Left ventricle myocardium superior (tissue), 1 donor: ENCODE measurements at regions not wholly inside any gene's neighbourhood (a gene's known extent, or its start where the extent isn't known, plus 50 kb on each side); places are given as distances from the start of the nearest gene placed in this dataset.

Experiments
- ATAC-seq: fragments of 200-7000 bp; cut with Tn5 transposase; one replicate; pipeline ENCODE4 v1.9.1; 2020; ENCODE audit warnings: mild to moderate bottlenecking, moderate library complexity
- DNase-seq: peaks from one replicate; pipeline ENCODE4 v3.0.0-alpha.2; 2020
- intact Hi-C: fragments of 100-400 bp; cut with micrococcal nuclease; formaldehyde crosslinking; loops from one replicate; pipeline ENCODE4 v1.11.0; 2022
- donor health status: DM: no; HTN: yes; CAD: no; lungs with severe emphysema.

DNA sequence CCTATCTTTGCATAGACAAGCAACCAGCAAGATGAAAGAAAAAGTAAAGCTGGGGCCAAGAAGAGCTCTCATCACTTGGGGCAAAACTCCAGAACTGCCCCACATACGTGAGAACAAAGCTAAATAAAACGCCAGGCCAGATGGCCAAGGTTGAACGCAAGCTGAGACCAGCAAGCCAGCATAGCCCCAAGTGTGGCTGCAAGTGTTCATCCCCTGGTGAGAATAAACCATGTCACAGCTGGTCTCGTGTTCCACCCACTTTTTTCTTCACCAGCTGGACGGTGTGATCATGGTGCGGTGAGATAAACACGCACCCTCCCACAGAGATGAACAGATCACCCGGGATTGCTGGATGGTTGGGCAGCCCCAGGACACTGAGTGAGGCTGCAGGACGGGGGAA is 109.6 kb upstream of the CACNA1A start:
- ATAC-seq (no peak), DNase-seq (no peak)
- intact Hi-C loops, result no loop called here

DNA sequence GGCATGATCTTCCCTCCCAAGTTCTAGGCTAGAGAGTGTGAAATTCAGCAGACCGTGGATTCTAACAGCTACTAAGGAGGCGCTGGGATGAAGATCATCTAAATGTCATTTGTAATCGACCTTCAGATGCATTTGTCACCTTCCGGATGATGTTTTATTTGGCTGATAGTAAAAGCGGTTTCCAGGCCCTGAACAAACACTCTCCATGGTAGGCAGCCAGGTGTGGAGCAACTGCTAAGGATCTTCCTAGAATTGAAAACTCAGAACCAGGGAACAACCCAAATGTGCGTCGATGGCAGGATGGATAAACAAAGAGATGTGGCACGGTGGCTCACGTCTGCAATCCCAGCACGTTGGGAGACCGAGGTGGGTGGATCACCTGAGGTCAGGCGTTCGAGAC is 107.2 kb upstream of the CACNA1A start:
- no peak for DNase-seq
- no peak for ATAC-seq
- intact Hi-C loops, result no loop called here

DNA sequence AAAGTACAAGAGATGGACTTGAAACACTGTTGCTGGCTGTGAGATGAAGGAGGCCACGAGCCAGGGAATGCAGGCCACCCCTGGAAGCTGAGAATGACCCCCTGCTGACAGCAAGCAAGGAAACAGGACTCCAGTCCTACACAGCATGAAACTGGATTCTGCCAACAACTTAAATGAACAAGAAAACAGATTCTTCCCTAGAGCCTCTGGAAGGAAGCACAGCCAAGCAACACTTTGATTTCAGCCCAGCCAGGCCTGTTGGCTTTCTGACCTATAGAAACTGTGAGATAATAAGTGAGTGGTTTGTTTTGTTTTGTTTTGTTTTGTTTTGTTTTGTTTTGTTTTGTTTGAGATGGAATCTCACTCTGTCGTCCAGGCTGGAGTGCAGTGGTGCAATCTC is 105.3 kb upstream of the CACNA1A start:
- intact Hi-C loops, result no loop called here
- ATAC-seq (no peak), DNase-seq (no peak)

DNA sequence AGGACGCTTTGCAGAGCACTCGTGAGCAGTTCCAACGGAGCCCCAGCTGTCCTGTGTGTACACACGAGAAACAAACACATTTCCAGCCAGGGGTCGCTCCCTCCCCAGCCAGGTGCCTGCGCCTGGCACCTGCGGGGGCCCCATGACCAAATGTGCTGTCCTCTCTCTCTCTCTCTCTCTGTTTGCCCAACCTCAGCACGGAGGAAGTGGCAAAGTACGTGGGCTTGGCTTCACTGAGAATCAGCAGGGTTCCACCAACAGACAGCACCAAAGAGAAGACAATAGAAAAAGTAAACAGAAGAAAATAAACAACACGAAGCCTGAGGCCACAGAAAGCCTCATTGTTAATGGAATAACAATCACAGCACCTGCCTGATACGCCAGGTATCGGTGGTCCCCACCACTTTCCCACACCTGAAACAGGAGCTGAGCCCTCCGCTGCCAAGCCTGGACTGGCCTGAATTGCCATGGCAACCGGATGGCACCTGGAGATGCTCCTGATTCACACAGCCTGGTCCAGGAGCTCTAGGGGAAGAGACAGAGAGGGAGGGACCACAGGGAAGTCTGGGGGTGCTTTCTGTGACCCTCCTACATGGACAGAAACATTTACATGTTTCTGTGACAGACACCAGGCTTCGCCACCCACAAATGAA is 103.9 kb upstream of the CACNA1A start:
- ATAC-seq, result no peak

DNA sequence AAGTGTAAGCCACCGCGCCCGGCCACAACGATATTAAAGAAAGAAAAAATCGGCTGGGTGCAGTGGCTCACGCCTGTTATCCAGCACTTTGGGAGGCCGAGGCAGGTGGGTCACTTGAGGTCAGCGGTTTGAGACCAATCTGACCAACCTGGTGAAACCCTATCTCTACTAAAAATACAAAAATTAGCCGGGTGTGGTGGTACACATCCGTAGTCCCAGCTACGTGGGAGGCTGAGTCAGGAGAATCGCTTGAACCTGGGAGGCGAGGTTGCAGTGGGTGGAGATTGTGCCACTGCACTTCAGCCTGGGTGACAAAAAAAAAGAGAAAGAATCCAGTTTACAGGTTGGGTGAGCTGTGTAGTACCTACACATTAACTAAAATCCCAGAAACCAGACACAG is 99.9 kb upstream of the CACNA1A start:
- intact Hi-C loops, result no loop called here
- ATAC-seq (no peak), DNase-seq (no peak)

More for the DNA sequence above, 103.9 kb upstream of the CACNA1A start:
- intact Hi-C loops, result no loop called here
- DNase-seq, result no peak

DNA sequence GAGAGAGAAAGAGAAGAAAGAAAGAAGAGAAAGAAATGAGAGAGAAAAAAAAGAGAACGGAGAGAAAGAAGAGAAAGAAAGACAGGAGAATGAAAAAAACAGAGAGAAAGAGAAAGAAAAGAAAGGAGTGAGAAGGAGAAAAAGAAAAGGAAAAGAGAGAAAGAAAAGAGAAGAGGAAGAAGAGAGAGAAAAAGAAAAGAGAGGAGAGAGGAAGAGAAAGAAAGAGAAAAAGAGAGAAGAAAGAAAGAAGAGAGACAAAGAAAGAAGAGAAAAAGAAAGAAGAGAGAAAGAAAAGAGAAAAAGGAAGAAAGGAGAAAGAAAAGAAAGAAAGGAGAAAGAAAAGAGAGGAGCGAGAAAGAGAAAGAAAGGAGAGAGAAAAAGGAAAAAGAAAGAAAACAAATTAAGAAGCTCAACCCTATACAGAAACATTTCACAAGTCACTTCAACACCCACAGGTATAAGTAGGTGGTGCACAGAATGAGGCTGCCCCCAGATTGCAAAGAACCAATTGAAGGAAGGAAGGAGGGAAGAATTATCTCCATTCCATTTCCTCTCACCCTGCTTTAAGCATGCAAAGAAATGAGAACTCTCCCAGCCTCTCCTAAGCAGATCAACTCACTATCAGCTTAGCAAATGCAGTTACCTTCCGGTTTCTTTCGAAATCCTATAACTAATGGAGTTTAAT is 98.8 kb upstream of the CACNA1A start:
- intact Hi-C loops, result no loop called here
- ATAC-seq (no peak), DNase-seq (no peak)

DNA sequence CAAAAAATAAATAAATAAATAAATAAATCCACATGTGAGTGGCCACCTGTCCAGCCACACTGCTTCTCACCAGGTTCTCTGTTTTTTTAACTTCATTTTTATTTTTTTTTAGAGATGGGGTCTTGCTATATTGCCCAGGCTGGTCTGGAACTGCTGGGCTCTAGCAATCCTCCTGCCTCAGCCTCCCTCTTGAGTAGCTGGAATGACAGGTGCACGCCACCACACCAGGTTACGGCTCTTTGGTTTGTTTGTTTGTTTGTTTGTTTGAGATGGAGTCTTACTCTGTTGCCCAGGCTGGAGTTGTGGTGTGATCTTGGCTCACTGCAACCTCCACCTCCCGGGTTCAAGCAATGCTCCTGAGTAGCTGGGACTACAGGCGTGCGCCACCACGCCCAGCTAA is 94.5 kb upstream of the CACNA1A start:
- no peak for ATAC-seq
- intact Hi-C loops, result no loop called here
- DNase-seq, result no peak

DNA sequence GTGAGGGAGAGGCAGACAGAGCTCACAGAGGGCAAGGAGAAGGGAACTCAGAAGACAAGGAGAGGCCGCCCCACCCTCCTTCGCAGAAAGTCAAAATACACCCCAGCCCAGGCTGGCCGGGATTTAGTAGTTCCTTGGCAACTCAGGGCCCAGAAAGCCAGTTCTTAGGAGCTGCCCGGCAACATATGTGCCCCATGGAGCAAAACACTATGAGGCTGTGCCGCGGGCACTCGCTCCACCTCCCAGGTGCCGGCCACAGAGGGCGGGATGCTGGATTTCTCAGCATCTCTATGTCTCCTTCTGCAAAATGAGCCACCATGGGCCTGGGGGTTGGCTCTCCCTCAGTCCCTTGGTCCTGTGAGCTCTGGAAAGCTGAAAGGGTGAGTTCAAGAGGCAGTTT is 93.8 kb upstream of the CACNA1A start:
- intact Hi-C loops, result no loop called here
- ATAC-seq, result no peak

DNA sequence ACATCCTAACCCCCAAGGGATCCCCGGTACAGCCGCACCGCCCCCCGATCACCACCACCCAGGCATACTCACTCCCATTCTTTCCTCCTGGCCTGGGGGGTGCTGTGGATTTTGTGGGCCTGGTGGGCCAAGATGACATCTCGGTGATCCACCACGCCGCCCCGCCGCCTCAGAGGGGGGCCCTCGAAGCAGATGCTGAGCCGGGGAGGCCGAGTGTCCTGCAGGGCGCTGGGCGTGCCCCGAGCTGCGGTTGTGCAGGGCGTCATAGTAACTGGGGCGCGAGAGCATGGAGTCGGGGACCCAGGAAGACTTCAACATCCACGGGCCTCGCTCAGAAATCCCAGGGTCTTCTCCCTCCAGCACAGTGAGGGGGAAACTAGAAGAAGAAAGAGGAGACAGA is 93.4 kb upstream of the CACNA1A start:
- DNase-seq, result no peak

More for the DNA sequence above, 93.8 kb upstream of the CACNA1A start:
- no peak for DNase-seq

DNA sequence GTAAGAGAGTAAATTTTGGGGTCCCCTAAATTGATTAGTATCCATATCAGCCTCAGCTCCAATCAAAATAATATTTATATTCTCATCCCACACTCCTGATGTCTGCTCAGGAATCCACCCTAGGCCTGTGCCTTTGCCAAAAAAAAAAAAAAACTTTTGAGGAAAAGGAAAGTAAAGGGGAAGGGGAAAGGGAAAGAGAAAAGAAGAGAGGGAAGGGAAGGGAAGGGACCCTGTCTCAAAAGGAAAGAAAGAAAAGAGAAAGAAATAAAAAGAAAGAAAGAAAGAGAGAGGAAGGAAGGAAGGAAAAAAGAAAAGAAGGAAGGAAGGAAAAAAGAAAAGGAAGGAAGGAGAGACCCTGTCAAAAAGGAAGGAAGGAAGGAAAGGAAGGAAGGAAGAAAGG is 91.8 kb upstream of the CACNA1A start:
- intact Hi-C loops, result loop anchor here (5.0 kb wide), 1 partner anchor 119 kb away; no protein-coding TSS in a partner anchor
- no peak for ATAC-seq
- no peak for DNase-seq

More for the DNA sequence above, 93.4 kb upstream of the CACNA1A start:
- intact Hi-C loops, result loop anchor here (5.0 kb wide), 1 partner anchor 118 kb away; no protein-coding TSS in a partner anchor
- ATAC-seq, result no peak

DNA sequence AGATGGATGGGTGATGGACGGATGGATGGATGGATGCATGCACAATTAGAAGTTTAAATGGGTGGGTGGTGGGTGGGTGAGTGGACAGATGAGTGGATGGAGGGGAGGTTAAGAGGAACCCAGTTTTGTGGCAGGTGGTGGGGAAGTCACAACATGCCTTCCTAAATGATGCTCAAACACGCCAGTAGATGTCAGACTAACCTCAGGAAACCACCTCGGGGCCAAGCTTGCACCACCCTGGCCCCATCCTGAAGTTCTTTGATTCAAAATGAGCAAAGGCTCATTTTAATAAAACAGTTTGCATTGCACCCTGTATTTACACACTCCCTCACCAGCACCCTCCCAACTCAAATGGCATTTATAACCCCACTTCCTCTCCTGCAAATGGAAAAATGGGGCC is 91.4 kb upstream of the CACNA1A start:
- ATAC-seq (peak; percentile 82), DNase-seq (no peak)
- intact Hi-C loops, result loop anchor here (5.0 kb wide), 1 partner anchor 120 kb away; no protein-coding TSS in a partner anchor

DNA sequence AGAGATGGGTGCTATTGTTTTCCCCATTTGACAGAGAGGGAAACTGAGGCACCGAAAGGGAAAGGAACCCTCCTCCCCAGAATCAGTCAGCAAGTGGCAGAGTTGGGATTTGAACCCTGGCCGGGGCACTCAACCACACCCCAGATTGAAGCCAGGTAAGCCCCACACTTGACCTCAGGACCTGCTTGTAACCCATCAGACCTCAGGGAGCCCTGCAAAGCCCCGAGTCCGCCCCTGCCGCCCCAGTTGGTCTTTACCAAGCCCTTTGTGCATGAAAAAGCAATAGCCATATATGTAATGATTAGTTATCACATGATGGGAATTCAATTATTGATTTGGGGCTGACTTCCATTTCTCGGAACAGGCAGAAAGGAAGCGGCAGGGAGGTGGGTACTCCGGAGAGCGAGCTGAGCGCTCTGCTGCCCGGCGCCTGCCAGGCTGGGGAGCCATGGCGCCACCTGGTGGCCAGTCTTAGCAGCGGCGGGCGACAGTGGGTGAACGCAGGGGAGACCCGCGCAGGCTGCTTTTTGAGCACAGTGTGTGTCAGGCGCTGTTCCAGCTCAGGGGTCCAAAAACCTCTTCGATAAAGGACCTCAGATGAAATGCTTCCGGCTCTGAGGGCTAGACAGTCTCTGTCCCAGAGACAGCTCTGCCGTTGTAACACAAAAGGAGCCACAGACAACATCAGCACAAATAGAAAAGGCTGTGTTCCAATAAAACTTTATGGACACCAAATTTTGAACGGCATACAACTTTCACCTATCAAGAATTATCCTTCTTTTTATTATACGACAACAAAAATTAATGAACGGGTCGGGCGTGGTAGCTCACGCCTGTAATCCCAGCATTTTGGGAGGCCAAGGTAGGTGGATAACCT is 82.9 kb upstream of the CACNA1A start:
- DNase-seq (peak; percentile 83), ATAC-seq (peak; percentile 81)
- intact Hi-C loops, result loop anchor here (5.0 kb wide), 1 partner anchor 312 kb away; no protein-coding TSS in a partner anchor

DNA sequence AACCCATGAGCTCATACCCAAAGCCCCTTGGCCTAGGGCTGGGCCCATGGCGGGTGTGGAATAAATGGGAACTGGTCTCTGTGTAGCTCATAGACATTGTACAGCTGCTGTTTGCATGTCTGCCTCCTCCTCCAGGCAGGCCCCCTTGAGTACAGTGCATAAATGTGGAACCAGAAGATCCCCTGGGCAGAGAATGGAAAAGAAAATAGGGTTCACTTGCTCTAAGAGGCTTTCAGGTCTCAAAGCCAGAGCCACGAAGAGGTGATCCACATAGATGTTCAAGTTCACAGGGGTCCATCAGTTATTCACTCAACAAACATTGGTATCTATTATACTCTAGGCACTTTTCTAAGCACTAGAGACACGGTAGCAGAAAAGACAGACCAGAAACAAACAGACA is 79.2 kb upstream of the CACNA1A start:
- DNase-seq (no peak), ATAC-seq (no peak)
- intact Hi-C loops, result loop anchor here (5.0 kb wide), 1 partner anchor 308 kb away; no protein-coding TSS in a partner anchor

DNA sequence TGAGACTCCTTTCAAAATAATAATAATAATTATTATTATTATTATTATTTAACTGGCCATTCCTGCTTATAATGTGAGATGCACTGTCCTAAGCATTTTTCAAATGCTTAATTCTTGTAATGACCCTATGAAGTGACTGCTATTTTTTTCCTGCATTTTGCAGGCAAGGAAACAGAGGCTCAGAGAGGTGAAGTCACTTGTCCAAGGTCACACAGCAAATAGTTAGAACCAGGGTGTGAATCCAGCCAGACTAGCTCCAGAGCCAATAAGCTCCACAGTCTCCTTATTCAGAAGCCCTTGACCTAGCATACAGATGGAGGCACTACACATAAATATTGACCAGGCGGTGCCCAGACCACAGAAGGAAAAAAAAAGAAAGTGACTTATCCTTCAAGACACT is 77.5 kb upstream of the CACNA1A start:
- no peak for DNase-seq
- intact Hi-C loops, result no loop called here
- ATAC-seq, result no peak

DNA sequence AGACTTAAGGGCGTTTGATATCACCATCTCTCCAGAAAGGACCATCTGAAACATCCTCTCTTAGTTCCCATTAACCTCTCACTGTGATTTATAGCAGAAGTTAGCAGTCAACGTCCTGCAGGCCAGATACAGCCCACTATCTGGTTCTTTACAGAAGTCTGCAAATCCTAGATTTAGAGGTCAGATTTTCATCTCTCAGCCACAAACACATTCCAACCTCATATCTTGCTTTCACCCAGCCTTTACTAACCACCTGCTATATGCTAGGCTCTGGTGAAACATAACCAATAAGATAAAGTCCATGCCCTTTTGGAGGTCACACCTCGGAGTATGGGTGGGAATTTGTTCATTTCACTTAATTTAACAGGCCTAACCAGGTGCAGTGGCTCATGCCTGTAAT is 76.8 kb upstream of the CACNA1A start:
- ATAC-seq, result no peak
- DNase-seq, result no peak
- intact Hi-C loops, result no loop called here

DNA sequence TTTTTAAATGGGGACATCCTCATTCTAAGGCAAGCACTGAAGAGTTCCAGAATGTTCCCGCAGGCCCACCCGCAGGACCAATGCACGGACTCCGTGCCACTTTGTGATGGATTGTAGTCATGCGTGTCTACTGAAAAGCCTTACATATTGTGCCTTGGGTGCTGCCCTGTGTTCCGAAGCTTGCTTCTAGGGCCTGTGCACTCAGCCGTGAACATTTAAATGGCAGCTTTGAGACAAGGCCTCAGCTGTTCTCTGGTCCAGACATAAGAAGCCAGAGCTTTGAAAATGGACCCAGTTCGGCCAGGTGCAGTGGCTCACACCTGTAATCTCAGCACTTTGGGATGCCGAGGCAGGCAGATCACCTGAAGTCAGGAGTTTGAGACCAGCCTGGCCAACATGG is 75.3 kb upstream of the CACNA1A start:
- ATAC-seq (no peak), DNase-seq (no peak)
- intact Hi-C loops, result no loop called here

DNA sequence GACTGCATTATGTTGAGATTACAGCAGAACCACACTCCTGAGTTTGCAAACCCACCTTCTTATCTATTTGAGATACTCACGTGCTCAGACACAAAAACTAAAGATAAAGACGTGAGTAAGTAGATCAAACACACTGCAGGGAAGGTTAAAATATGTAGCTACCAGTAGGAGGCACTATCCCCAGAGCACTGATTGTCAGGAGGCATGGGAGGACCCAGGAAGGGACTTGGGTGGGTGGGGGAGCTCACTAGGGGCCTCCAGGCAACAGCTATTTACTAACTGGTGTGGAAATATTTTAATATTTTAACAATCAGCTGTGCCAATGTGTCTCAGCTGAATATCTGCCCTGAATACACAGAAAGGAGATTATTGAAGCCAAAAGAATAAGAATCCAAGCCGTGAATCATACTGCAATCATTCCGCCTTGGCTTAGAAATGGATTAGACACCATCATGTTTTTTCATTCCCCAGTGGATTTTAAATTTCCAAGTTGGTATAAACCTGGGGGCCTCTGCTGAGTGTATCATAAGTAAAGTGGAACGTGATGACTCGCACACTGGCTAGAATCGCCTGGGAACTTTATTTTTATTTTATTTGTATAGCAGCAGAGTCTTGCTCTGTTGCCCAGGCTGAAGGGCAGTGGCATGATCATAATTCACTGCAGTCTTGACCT is 73.2 kb upstream of the CACNA1A start:
- DNase-seq (no peak), ATAC-seq (no peak)
- intact Hi-C loops, result no loop called here

DNA sequence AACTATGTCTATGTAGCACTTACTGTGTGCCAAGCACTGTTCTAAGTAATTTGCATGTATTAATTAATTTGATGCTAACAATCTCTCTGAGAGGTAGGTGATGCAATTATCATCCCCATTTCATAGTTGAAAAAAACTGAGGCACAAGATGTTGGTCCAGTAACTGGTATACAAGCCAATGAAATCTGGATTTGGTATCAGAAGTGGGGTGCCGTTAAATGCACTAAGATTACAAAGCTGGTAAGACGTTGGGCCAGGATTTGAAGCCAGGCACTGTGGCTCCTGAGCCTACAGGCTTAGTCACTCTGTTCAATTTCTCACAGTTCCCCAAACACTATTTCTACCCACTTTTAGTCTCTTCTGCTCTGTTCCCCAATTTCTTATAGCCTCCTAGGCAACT is 70.4 kb upstream of the CACNA1A start:
- no peak for ATAC-seq
- intact Hi-C loops, result no loop called here

DNA sequence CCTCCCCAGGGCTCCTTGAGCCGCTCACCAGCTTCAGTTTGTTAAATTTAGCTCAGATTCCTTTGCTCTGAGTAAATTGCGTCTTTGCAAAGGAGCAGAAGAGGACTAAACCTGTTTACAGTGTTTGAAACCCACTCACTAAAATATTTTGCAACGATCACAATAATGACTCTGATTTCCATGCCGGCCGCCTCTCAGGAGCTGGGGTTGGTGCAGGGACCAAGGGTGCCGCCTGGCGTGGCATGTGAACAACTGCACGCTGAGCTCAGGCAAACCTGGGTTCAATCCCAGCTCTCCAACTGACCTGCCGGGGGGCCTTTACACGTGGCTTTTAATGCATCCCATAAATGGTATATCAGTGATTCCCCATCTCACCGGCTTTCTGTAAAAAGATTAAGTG is 68.7 kb upstream of the CACNA1A start:
- intact Hi-C loops, result no loop called here
- DNase-seq (no peak), ATAC-seq (no peak)

More for the DNA sequence above, 70.4 kb upstream of the CACNA1A start:
- no peak for DNase-seq
